ENCODE measurements at regions not wholly inside any gene's neighbourhood (a gene's known extent, or its start where the extent isn't known, plus 50 kb on each side); places are given as distances from the start of the nearest gene placed in this dataset.

GRCh38 chr2:54382601-54383000 is 73.5 kb upstream of the SPTBN1 start:
- no peak overlapping the region for H3K27ac ChIP-seq
- TF ChIP-seq CTCF (IDR thresholded peaks at IDR 0.05) (no peak), POLR2A (IDR thresholded peaks at IDR 0.05) (no peak), POLR2AphosphoS5 (IDR thresholded peaks at IDR 0.05) (no peak)
- no peaks in the 10 kb centered on the region for H3K36me3 ChIP-seq
- no peaks in the 10 kb centered on the region for H3K27me3 ChIP-seq (replicated peaks; ENCODE audit: insufficient read depth)
- no peak for DNase-seq (ENCODE audit: low spot score)
- no peaks in the 10 kb centered on the region for H3K9me3 ChIP-seq
- no peaks in the 10 kb centered on the region for H3K4me1 ChIP-seq (replicated peaks)
- intact Hi-C loops (cut with DNase I): no loop called here
- H3K4me3 ChIP-seq: no peak overlapping the region
- WGBS: 96% methylated on average over 4 of the region's 4 CpGs

- intact Hi-C loops (cut with DNase I): no loop called here
- TF ChIP-seq CTCF (IDR thresholded peaks at IDR 0.05) (no peak), POLR2A (IDR thresholded peaks at IDR 0.05) (no peak), POLR2AphosphoS5 (IDR thresholded peaks at IDR 0.05) (peak; percentile 34)
- H3K36me3 ChIP-seq: no peaks in the 10 kb centered on the region
- H3K27me3 ChIP-seq (replicated peaks; ENCODE audit: insufficient read depth): no peaks in the 10 kb centered on the region
- no peaks in the 10 kb centered on the region for H3K4me1 ChIP-seq (replicated peaks)
- no peaks in the 10 kb centered on the region for H3K9me3 ChIP-seq
- WGBS: 40% methylated on average over 11 of the region's 11 CpGs
- peak; percentile 29 for DNase-seq (ENCODE audit: low spot score)
- H3K27ac ChIP-seq: no peak overlapping the region
- H3K4me3 ChIP-seq: no peak overlapping the region
Observed at GRCh38 chr2:54384301-54385203, 71.6 kb upstream of the SPTBN1 start.

GRCh38 chr2:54385271-54385670 is 70.9 kb upstream of the SPTBN1 start:
- WGBS: 96% methylated on average over 1 of the region's 1 CpG
- Histone ChIP-seq H3K27ac (no peak overlapping the region), H3K4me3 (no peak overlapping the region), H3K27me3 (replicated peaks; ENCODE audit: insufficient read depth) (no peaks in the 10 kb centered on the region), H3K9me3 (no peaks in the 10 kb centered on the region), H3K36me3 (no peaks in the 10 kb centered on the region), H3K4me1 (replicated peaks) (no peaks in the 10 kb centered on the region)
- TF ChIP-seq POLR2AphosphoS5 (IDR thresholded peaks at IDR 0.05) (no peak), CTCF (IDR thresholded peaks at IDR 0.05) (no peak), POLR2A (IDR thresholded peaks at IDR 0.05) (no peak)
- intact Hi-C loops (cut with DNase I): no loop called here
- DNase-seq (ENCODE audit: low spot score): no peak

GRCh38 chr2:54386585-54386984 is 69.5 kb upstream of the SPTBN1 start:
- no peaks in the 10 kb centered on the region for H3K9me3 ChIP-seq
- peak overlapping the region; percentile 14 to 31 for H3K27ac ChIP-seq
- intact Hi-C loops (cut with DNase I): no loop called here
- DNase-seq (ENCODE audit: low spot score): no peak
- no peaks in the 10 kb centered on the region for H3K4me1 ChIP-seq (replicated peaks)
- no peaks in the 10 kb centered on the region for H3K27me3 ChIP-seq (replicated peaks; ENCODE audit: insufficient read depth)
- H3K36me3 ChIP-seq: no peaks in the 10 kb centered on the region
- 85% methylated on average over 3 of the region's 3 CpGs for WGBS
- no peak overlapping the region for H3K4me3 ChIP-seq
- no peak for TF ChIP-seq POLR2A (IDR thresholded peaks at IDR 0.05)
- TF ChIP-seq CTCF (IDR thresholded peaks at IDR 0.05): no peak
- TF ChIP-seq POLR2AphosphoS5 (IDR thresholded peaks at IDR 0.05): no peak

Measured in prostate gland (tissue), 2 donors.